ENCODE measurements at regions not wholly inside any gene's neighbourhood (a gene's known extent, or its start where the extent isn't known, plus 50 kb on each side); places are given as distances from the start of the nearest gene placed in this dataset.

DNA sequence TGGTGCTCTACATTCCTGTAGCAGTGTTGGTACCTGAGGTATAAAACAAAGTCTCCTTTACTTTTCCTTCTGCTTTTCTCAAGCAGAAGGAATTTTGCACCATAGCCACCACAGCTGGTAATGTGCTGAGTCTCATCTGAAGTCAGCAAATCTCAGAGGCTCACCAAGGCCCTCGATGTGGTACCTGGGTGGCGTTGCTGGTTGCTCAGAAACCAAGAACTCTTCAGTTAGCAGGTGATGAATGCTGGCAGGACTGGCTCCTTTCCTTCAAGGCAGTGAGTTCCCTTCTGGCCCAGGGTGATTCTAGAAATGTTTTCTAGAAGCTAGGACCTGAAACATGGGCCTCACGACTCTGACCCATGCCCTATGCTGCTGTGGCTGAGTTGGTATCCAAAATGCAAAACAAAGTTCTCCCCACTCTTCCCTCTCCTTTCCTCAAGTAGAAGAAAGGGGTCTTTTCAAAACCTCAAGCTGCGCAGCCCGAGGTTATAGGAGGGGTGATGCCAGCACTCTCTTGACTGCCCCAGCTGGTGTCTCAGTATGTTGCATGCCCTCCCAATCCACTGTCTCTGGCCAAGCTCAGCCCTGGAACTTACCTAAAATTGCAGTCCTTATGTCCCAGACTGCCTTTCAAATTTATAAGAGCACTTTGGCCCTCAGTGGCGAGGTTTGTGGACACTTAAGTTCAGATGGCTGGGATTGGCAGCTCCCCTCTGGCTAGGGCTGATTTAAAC is 592.3 kb downstream of the FRK start (continued):
- TF ChIP-seq DLX4 (CRISPR knock-in tag; IDR thresholded peaks at IDR 0.05) = no peak
- TF ChIP-seq, protein P1, sequence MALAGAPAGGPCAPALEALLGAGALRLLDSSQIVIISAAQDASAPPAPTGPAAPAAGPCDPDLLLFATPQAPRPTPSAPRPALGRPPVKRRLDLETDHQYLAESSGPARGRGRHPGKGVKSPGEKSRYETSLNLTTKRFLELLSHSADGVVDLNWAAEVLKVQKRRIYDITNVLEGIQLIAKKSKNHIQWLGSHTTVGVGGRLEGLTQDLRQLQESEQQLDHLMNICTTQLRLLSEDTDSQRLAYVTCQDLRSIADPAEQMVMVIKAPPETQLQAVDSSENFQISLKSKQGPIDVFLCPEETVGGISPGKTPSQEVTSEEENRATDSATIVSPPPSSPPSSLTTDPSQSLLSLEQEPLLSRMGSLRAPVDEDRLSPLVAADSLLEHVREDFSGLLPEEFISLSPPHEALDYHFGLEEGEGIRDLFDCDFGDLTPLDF (CRISPR knock-in tag; IDR thresholded peaks at IDR 0.05) = no peak
- TF ChIP-seq, protein P2, sequence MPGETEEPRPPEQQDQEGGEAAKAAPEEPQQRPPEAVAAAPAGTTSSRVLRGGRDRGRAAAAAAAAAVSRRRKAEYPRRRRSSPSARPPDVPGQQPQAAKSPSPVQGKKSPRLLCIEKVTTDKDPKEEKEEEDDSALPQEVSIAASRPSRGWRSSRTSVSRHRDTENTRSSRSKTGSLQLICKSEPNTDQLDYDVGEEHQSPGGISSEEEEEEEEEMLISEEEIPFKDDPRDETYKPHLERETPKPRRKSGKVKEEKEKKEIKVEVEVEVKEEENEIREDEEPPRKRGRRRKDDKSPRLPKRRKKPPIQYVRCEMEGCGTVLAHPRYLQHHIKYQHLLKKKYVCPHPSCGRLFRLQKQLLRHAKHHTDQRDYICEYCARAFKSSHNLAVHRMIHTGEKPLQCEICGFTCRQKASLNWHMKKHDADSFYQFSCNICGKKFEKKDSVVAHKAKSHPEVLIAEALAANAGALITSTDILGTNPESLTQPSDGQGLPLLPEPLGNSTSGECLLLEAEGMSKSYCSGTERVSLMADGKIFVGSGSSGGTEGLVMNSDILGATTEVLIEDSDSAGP (CRISPR knock-in tag; IDR thresholded peaks at IDR 0.05) = no peak

DNA sequence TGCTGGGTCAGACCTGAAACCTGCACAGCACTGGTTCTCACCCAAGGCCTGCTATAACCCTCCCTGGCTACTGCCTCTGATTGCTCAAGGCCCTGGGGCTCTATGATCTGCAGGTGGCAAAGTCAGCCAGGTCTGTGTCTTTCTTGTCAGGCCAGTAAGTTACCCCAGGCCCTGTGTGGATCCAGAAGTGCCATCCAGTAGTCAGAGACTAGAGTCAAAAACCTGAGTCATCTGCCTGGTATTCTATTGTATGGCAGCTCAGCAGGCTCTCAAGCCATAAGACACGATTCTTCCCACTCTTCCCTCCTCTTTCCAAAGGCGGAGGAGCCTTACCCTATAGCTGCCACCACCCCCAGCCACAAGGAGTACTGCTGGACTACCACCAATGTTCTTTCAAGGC is 593.0 kb downstream of the FRK start:
- in situ Hi-C loops (cut with MboI) = no loop called here
- DNase-seq (ENCODE audit: extremely low read depth in 1 of 4, low spot score in 3 of 4) (no peak), FAIRE-seq (no peak), ATAC-seq (no peak)
- no peak overlapping the region for H3K4me3 ChIP-seq
- no peak overlapping the region for H3K9ac ChIP-seq (ENCODE audit: insufficient read depth in 1 of 2, low read depth in 2 of 2, low read length in 2 of 2)
- H3K9me1 ChIP-seq (ENCODE audit: control insufficient read depth, insufficient read depth, low read length) = no peaks in the 10 kb centered on the region
- intact Hi-C loops (cut with micrococcal nuclease) = no loop called here
- WGBS (ENCODE audit: insufficient coverage, low coverage, missing lambda C conversion rate) = 0% methylated on average over 1 of the region's 2 CpGs
- ChIA-PET POLR2A (no interaction called here), CTCF (ENCODE audit: low intra/inter-chr PET ratio) (no interaction called here)
- no peak overlapping the region for H3K27ac ChIP-seq (ENCODE audit: extremely low read depth, low read depth, low read length)
- no peaks in the 10 kb centered on the region for H3K9me3 ChIP-seq (replicated peaks; ENCODE audit: control insufficient read depth, insufficient read depth, low read depth, low read length)
- TF ChIP-seq L3MBTL2 (IDR thresholded peaks at IDR 0.05) (no peak), RFX5 (IDR thresholded peaks at IDR 0.05; ENCODE audit: low read depth, low read length) (no peak), KDM2B (CRISPR knock-in tag; IDR thresholded peaks at IDR 0.05) (no peak), NFYB (IDR thresholded peaks at IDR 0.05; ENCODE audit: extremely low read depth, insufficient read length) (no peak), SPI1 (IDR thresholded peaks at IDR 0.05; ENCODE audit: borderline replicate concordance, low read depth, low read length) (no peak), GABPB1 (CRISPR knock-in tag; IDR thresholded peaks at IDR 0.05) (no peak), VEZF1 (CRISPR knock-in tag; IDR thresholded peaks at IDR 0.05) (no peak), ESRRB (CRISPR knock-in tag; IDR thresholded peaks at IDR 0.05; ENCODE audit: borderline replicate concordance) (no peak), NFATC3 (IDR thresholded peaks at IDR 0.05) (no peak), COPS2 (conservative IDR thresholded peaks at IDR 0.05) (no peak)
- no peak overlapping the region for H2AFZ ChIP-seq (ENCODE audit: low read depth, low read length)
- H3K79me2 ChIP-seq (ENCODE audit: control insufficient read depth, insufficient read depth, low read length) = no peaks in the 10 kb centered on the region
- no TSS peak for BruUV-seq (replicated peaks)
- no peaks in the 10 kb centered on the region for H4K20me1 ChIP-seq (replicated peaks; ENCODE audit: control insufficient read depth, insufficient read depth, low read length)
- H3K4me2 ChIP-seq (ENCODE audit: insufficient read depth, low read length) = no peak overlapping the region
- no peaks in the 10 kb centered on the region for H3K4me1 ChIP-seq (replicated peaks in 1 of 2; ENCODE audit: control insufficient read depth in 2 of 2, insufficient read depth in 2 of 2, low read length in 2 of 2)
- no peaks in the 10 kb centered on the region for H3K36me3 ChIP-seq (ENCODE audit: control insufficient read depth, insufficient read depth, low read length)
- H3K27me3 ChIP-seq (ENCODE audit: control insufficient read depth in 2 of 2, insufficient read depth in 2 of 2, low read length in 2 of 2) = no peaks in the 10 kb centered on the region

Data from K562 (cell line).